KMS-11 (cell line): ENCODE measurements at regions not wholly inside any gene's neighbourhood (a gene's known extent, or its start where the extent isn't known, plus 50 kb on each side); places are given as distances from the start of the nearest gene placed in this dataset.
"Not testable (repeated sequence)": the region's sequence is repeated elsewhere in the genome, so short reads cannot be mapped to it uniquely, and the experiment has no call there.

Experiments used
- H2AFZ ChIP-seq: fragments of 200-600 bp; sonication (generic); 2 replicates; pipeline ENCODE4 v1.6.1; 2016; ENCODE audit warnings: antibody characterized with exemption, mixed run types, low read depth
- H3K27ac ChIP-seq: fragments of 200-600 bp; sonication (generic); 2 replicates; pipeline ENCODE4 v1.6.1; 2016; ENCODE audit warnings: mild to moderate bottlenecking, mixed run types
- H3K27me3 ChIP-seq: fragments of 200-600 bp; sonication (generic); 2 replicates; pipeline ENCODE4 v1.6.1; 2017; ENCODE audit warnings: mild to moderate bottlenecking, low read depth, mixed run types, moderate library complexity; ENCODE audit not compliant: insufficient read depth
- H3K36me3 ChIP-seq: fragments of 200-600 bp; sonication (generic); 2 replicates; pipeline ENCODE4 v1.6.1; 2017; ENCODE audit warnings: mild to moderate bottlenecking, mixed run types; ENCODE audit not compliant: insufficient read depth
- H3K4me1 ChIP-seq: fragments of 200-600 bp; sonication (generic); 2 replicates; pipeline ENCODE4 v1.6.1; 2016; ENCODE audit warnings: mild to moderate bottlenecking, low read depth, mixed run types; ENCODE audit not compliant: poor library complexity, severe bottlenecking
- H3K4me2 ChIP-seq: fragments of 200-600 bp; sonication (generic); 2 replicates; pipeline ENCODE4 v1.7.0; 2016; ENCODE audit warnings: mild to moderate bottlenecking, mixed run types
- H3K4me3 ChIP-seq: fragments of 200-600 bp; sonication (generic); IDR thresholded peaks from 2 replicates; pipeline ENCODE4 v1.6.1; 2017; ENCODE audit warnings: low read depth, low read length, mixed read lengths; ENCODE audit not compliant: insufficient read depth
- H3K79me2 ChIP-seq: fragments of 200-600 bp; sonication (generic); 2 replicates; pipeline ENCODE4 v1.6.1; 2016; ENCODE audit warnings: low read depth, mixed run types; ENCODE audit not compliant: insufficient read depth
- H3K9ac ChIP-seq: fragments of 200-600 bp; sonication (generic); 2 replicates; pipeline ENCODE4 v1.6.1; 2016; ENCODE audit warnings: mild to moderate bottlenecking, mixed run types
- H4K20me1 ChIP-seq: fragments of 200-600 bp; sonication (generic); 2 replicates; pipeline ENCODE4 v1.6.1; 2016; ENCODE audit warnings: mild to moderate bottlenecking, mixed run types; ENCODE audit not compliant: insufficient read depth
- TF ChIP-seq, protein P1 (sequence below): fragments of 200-600 bp; sonication (generic); conservative IDR thresholded peaks from 2 replicates; pipeline ENCODE4 v1.6.1; 2017; ENCODE audit warnings: low read depth, mild to moderate bottlenecking, antibody characterized with exemption, low read length, moderate library complexity, mixed read lengths

- Histone ChIP-seq H3K79me2 (no peaks in the 10 kb centered on the region), H3K27ac (no peak overlapping the region), H3K27me3 (no peaks in the 10 kb centered on the region), H3K9ac (no peak overlapping the region), H3K4me2 (no peak overlapping the region), H3K36me3 (no peaks in the 10 kb centered on the region), H4K20me1 (no peaks in the 10 kb centered on the region), H3K4me3 (no peak overlapping the region), H2AFZ (no peak overlapping the region), H3K4me1 (no peaks in the 10 kb centered on the region)
- TF ChIP-seq, protein P1, sequence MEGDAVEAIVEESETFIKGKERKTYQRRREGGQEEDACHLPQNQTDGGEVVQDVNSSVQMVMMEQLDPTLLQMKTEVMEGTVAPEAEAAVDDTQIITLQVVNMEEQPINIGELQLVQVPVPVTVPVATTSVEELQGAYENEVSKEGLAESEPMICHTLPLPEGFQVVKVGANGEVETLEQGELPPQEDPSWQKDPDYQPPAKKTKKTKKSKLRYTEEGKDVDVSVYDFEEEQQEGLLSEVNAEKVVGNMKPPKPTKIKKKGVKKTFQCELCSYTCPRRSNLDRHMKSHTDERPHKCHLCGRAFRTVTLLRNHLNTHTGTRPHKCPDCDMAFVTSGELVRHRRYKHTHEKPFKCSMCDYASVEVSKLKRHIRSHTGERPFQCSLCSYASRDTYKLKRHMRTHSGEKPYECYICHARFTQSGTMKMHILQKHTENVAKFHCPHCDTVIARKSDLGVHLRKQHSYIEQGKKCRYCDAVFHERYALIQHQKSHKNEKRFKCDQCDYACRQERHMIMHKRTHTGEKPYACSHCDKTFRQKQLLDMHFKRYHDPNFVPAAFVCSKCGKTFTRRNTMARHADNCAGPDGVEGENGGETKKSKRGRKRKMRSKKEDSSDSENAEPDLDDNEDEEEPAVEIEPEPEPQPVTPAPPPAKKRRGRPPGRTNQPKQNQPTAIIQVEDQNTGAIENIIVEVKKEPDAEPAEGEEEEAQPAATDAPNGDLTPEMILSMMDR, result no peak
Observed at GRCh38 chr2:236785611-236786057, 216.0 kb downstream of the ACKR3 start.

DNA sequence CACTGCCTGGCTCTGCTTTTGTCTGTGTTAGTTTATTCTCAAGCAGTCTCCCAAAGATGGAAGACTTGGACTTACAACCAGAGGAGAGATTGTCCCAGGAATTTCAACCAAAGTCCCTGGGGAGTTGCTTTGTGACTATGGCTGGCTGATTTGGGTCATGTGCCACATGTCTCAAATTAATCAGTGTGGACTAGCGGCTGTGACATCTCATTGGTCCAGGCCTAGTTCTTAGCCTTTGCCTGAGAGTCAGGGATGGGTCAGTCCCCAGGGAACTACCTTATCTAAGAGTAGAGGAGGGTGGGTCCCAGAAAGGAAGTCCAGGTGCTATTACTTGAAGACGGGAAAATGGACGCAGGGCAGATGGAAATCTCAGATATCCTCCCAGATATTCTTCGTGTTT lies 217.1 kb downstream of the ACKR3 start:
- Histone ChIP-seq H3K4me2 (no peak overlapping the region), H2AFZ (no peak overlapping the region), H4K20me1 (no peaks in the 10 kb centered on the region), H3K36me3 (no peaks in the 10 kb centered on the region), H3K27ac (no peak overlapping the region), H3K9ac (no peak overlapping the region), H3K27me3 (no peaks in the 10 kb centered on the region), H3K4me3 (no peak overlapping the region), H3K4me1 (no peaks in the 10 kb centered on the region), H3K79me2 (no peaks in the 10 kb centered on the region)
- TF ChIP-seq, protein P1, result no peak

DNA sequence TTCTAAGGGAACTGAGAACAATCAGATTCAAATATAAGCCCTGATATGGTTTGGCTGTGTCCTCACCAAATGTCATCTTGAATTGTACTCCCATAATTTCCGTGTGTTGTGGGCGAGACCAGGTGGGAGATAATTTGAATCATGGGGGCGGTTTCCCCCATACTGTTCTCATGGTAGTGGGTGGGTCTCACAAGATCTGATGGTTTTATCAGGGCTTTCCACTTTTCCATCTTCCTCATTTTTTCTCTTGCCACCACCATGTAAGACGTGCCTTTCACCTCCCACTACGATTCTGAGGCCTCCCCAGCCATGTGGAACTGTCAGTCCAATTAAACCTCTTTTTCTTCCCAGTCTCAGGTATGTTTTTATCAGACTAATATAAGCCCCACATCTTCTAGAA lies 217.8 kb downstream of the ACKR3 start:
- H3K79me2 ChIP-seq, H2AFZ ChIP-seq, H4K20me1 ChIP-seq, H3K4me3 ChIP-seq, H3K4me2 ChIP-seq, H3K27me3 ChIP-seq, H3K36me3 ChIP-seq, H3K27ac ChIP-seq, H3K4me1 ChIP-seq, H3K9ac ChIP-seq: not testable (repeated sequence)

- TF ChIP-seq, protein P1, result no peak
Observed at GRCh38 chr2:236787885-236788284, 218.3 kb downstream of the ACKR3 start.

DNA sequence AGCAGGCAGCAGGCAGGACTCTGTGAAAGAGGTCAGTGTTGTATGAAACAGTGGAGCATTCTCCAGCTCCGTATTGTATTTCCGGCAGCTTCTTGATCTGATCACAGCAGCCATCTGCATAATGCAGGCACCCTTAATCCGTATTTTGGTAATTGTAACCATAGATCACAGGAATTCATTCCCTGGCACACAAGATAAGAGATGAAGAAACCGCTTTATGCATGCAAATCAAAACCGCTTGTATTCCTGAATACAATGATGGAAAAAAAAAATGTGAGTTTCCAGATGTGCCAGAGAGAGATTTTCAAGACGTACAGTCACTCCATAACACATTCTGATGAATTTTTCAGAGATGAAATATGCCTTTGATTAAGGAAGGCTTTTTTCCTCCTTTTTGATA lies 221.3 kb downstream of the ACKR3 start:
- no peaks in the 10 kb centered on the region for H3K36me3 ChIP-seq
- no peak overlapping the region for H3K27ac ChIP-seq
- TF ChIP-seq, protein P1, result no peak
- H4K20me1 ChIP-seq, result no peaks in the 10 kb centered on the region
- no peaks in the 10 kb centered on the region for H3K27me3 ChIP-seq
- no peak overlapping the region for H2AFZ ChIP-seq
- H3K4me2 ChIP-seq, result no peak overlapping the region
- no peak overlapping the region for H3K9ac ChIP-seq
- H3K4me3 ChIP-seq, result no peak overlapping the region
- no peaks in the 10 kb centered on the region for H3K79me2 ChIP-seq
- H3K4me1 ChIP-seq, result no peaks in the 10 kb centered on the region

More at GRCh38 chr2:236787885-236788284, 218.3 kb downstream of the ACKR3 start:
- H3K27ac ChIP-seq, result no peak overlapping the region
- no peak overlapping the region for H3K4me2 ChIP-seq
- no peaks in the 10 kb centered on the region for H3K36me3 ChIP-seq
- no peak overlapping the region for H3K4me3 ChIP-seq
- H3K27me3 ChIP-seq, result no peaks in the 10 kb centered on the region
- no peak overlapping the region for H2AFZ ChIP-seq
- H3K79me2 ChIP-seq, result no peaks in the 10 kb centered on the region
- no peaks in the 10 kb centered on the region for H4K20me1 ChIP-seq
- no peaks in the 10 kb centered on the region for H3K4me1 ChIP-seq
- H3K9ac ChIP-seq, result no peak overlapping the region
